Stomach (tissue), 8 donors: ENCODE measurements at regions not wholly inside any gene's neighbourhood (a gene's known extent, or its start where the extent isn't known, plus 50 kb on each side); places are given as distances from the start of the nearest gene placed in this dataset.

Experiments used
- DNase-seq, 2 donors: peaks; one replicate each; pipeline versions ENCODE4 v3.0.0 to v3.0.0-alpha.2; 2013 to 2019
- H3K27ac ChIP-seq, 5 donors: fragments of 200-600 bp in 4 of 5; sonication (generic) in 4 of 5; one replicate each; pipeline ENCODE4 v1.5.1; 2013 to 2019; ENCODE audit warnings: mild to moderate bottlenecking in 1 of 5, moderate library complexity in 1 of 5
- H3K27me3 ChIP-seq, 3 donors: fragments of 200-600 bp; sonication (generic); one replicate each; pipeline ENCODE4 v1.5.1; 2017 to 2019; ENCODE audit warnings: mixed run types in 1 of 3
- H3K36me3 ChIP-seq, 4 donors: fragments of 200-600 bp; sonication (generic); 1 replicate in 3 of 4; 2 replicates in 1 of 4; pipeline ENCODE4 v1.5.1; 2016 to 2019
- H3K4me1 ChIP-seq, 4 donors: fragments of 200-600 bp; sonication (generic); one replicate each; pipeline ENCODE4 v1.5.1; 2016 to 2019
- H3K4me3 ChIP-seq, 4 donors: fragments of 200-600 bp; sonication (generic) in 3 of 4; one replicate each; pipeline ENCODE4 v1.5.1; 2016 to 2019; ENCODE audit warnings: mild to moderate bottlenecking in 1 of 4
- H3K9me3 ChIP-seq, 4 donors: fragments of 200-600 bp; sonication (generic); one replicate each; pipeline ENCODE4 v1.5.1; 2016 to 2019
- EP300 ChIP-seq: sonication (generic); formaldehyde crosslinking; IDR thresholded peaks from one replicate; pipeline ENCODE4 v1.6.1; 2017; ENCODE audit warnings: antibody characterized with exemption
- POLR2A ChIP-seq, 4 donors: fragments of 450-650 bp; IDR thresholded peaks; one replicate each; pipeline ENCODE4 v1.6.1; 2016; ENCODE audit warnings: antibody characterized with exemption in 4 of 4, control low read depth in 2 of 4, mild to moderate bottlenecking in 1 of 4, moderate library complexity in 1 of 4
- POLR2AphosphoS5 ChIP-seq, 3 donors: sonication (generic); formaldehyde crosslinking; IDR thresholded peaks; one replicate each; pipeline ENCODE4 v1.6.1; 2016; ENCODE audit warnings: antibody characterized with exemption in 3 of 3
- WGBS, 5 donors: extraction: QIAGEN DNeasy Blood & Tissue Kit in 3 of 5; methylation state at CpG; one replicate each; pipeline versions ENCODE4 v1.1.5 to v1.1.7; 2013 to 2018; 5-methylcytosine and 5-hydroxymethylcytosine counted together
- intact Hi-C: fragments of 100-400 bp; cut with DNase I; formaldehyde crosslinking; loops from one replicate; pipeline ENCODE4 v1.15.1; 2023; ENCODE audit warnings: low total_unique reads
- TF ChIP-seq, protein P1 (sequence below), 7 experiments: fragments of 450-650 bp in 4 of 7; fragments of 200-600 bp in 3 of 7; sonication (generic) in 3 of 7; IDR thresholded peaks; one replicate each; pipeline ENCODE4 v1.5.1; 2016 to 2019; ENCODE audit warnings: antibody characterized with exemption in 7 of 7, control low read depth in 2 of 7, mild to moderate bottlenecking in 1 of 7
- donor health status: healthy with polysubstance abuse.
- donor health status: Bipolar disorder and iron deficiency.
- donor health status: healthy.

DNA sequence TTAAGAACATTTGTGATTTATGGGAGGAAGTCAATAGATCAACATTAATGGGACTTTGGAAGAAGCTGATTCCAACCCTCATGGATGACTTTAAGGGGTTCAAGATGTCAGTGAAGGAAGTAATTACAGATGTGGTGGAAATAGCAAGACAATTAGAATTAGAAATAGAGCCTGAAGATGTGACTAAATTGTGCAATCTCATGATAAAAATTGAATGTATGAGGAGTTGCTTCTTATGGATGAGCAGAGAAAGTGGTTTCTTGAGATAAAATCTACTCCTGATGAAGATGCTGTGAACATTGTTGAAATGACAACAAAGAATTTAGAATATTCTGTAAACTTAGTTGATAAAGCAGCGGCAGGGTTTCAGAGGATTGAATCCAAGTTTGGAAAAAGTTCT is 70.9 kb upstream of the NEUROD6 start:
- Histone ChIP-seq H3K4me1 (no peaks in the 10 kb centered on the region), H3K27me3 (no peaks in the 10 kb centered on the region), H3K36me3 (no peaks in the 10 kb centered on the region), H3K9me3 (no peaks in the 10 kb centered on the region), H3K4me3 (no peak overlapping the region), H3K27ac (no peak overlapping the region)
- TF ChIP-seq, protein P1, sequence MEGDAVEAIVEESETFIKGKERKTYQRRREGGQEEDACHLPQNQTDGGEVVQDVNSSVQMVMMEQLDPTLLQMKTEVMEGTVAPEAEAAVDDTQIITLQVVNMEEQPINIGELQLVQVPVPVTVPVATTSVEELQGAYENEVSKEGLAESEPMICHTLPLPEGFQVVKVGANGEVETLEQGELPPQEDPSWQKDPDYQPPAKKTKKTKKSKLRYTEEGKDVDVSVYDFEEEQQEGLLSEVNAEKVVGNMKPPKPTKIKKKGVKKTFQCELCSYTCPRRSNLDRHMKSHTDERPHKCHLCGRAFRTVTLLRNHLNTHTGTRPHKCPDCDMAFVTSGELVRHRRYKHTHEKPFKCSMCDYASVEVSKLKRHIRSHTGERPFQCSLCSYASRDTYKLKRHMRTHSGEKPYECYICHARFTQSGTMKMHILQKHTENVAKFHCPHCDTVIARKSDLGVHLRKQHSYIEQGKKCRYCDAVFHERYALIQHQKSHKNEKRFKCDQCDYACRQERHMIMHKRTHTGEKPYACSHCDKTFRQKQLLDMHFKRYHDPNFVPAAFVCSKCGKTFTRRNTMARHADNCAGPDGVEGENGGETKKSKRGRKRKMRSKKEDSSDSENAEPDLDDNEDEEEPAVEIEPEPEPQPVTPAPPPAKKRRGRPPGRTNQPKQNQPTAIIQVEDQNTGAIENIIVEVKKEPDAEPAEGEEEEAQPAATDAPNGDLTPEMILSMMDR (IDR thresholded peaks at IDR 0.05): no peak
- TF ChIP-seq EP300: no peak
- no peak for DNase-seq
- intact Hi-C loops: no loop called here
- WGBS, 5 donors: 89 to 95% (median 92%) methylated on average over 1 of the region's 1 CpG

DNA sequence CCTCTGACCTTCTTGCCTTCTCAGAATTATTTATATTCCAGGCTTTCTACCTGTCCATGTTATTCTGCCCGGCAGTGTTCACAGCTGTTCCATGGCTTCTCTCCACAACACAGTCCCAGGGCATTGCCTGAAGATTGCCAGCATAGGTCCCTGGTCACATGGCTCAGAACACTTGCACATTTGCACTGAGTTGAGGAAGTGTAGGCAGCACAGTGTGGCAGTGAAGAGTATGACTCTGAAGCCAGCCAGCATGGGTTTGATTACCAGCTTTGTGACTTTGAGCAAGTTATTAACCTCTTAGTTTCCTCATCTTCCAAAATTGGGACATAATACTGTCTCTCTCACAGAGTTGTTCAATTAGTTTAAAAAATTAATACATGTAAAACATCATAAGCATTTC is 73.2 kb upstream of the NEUROD6 start:
- intact Hi-C loops: no loop called here
- Histone ChIP-seq H3K27ac (no peak overlapping the region), H3K4me3 (no peak overlapping the region), H3K4me1 (no peaks in the 10 kb centered on the region), H3K9me3 (no peaks in the 10 kb centered on the region), H3K27me3 (no peaks in the 10 kb centered on the region), H3K36me3 (no peaks in the 10 kb centered on the region)
- no peak for DNase-seq
- TF ChIP-seq POLR2AphosphoS5 (IDR thresholded peaks at IDR 0.05): no peak
- 45 to 72% (median 48%) methylated on average over 1 of the region's 1 CpG for WGBS, 5 donors

DNA sequence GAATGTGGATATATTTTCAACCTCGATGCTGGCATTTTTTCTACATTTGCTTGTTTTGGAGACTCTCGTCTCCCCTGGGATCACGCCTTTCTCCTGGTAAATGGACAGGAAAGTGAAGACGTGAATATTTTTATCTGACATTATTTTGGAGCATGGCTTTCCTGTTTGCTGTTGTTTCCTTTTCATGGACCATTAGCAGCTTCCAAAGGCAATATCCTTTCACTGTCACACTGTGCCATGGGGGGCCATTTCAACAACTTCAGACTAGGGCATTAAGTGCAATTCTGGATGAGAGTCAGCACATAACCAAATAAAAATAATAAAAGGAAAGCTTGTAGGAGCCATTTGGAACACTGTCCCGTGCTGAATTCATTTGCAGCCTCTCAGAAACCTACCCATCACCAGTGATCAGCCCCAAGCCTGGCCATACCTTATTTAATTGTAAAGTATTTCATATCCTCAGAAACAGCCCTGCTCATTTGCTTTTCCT is 75.9 kb upstream of the NEUROD6 start:
- Histone ChIP-seq H3K27me3 (no peaks in the 10 kb centered on the region), H3K27ac (no peak overlapping the region), H3K4me3 (no peak overlapping the region), H3K4me1 (no peaks in the 10 kb centered on the region), H3K9me3 (no peaks in the 10 kb centered on the region), H3K36me3 (no peaks in the 10 kb centered on the region)
- intact Hi-C loops: no loop called here
- no peak for DNase-seq
- TF ChIP-seq POLR2AphosphoS5 (IDR thresholded peaks at IDR 0.05) (no peak), EP300 (no peak)
- TF ChIP-seq, protein P1 (IDR thresholded peaks at IDR 0.05): no peak
- WGBS, 5 donors: 75 to 90% (median 81%) methylated on average over 5 of the region's 5 CpGs

DNA sequence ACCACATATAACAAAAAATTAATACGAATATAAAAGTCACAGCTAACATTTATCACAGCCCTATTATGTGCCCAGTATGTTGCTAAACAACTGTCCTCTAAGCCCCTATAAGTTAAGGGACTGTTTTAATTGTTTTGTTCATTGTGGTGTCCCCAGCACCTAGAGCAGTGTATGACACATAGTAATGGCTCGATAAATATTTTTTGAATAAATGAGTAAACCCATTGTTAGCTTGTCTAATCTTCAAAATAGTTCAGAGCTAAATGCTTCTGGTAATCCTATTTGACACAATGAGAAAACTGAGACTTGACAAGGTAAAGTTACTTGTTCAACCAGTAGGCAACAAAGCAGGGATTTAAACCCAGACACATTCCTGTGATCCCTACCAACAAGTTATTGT is 78.4 kb upstream of the NEUROD6 start:
- H3K4me3 ChIP-seq: no peak overlapping the region
- H3K4me1 ChIP-seq: no peaks in the 10 kb centered on the region
- TF ChIP-seq POLR2A (IDR thresholded peaks at IDR 0.05) (no peak), EP300 (no peak), POLR2AphosphoS5 (IDR thresholded peaks at IDR 0.05) (no peak)
- TF ChIP-seq, protein P1 (IDR thresholded peaks at IDR 0.05): no peak
- H3K36me3 ChIP-seq: no peaks in the 10 kb centered on the region
- DNase-seq: no peak
- 85 to 96% (median 92%) methylated on average over 2 of the region's 2 CpGs for WGBS, 5 donors
- H3K27me3 ChIP-seq: no peaks in the 10 kb centered on the region
- intact Hi-C loops: no loop called here
- no peaks in the 10 kb centered on the region for H3K9me3 ChIP-seq
- H3K27ac ChIP-seq: no peak overlapping the region

DNA sequence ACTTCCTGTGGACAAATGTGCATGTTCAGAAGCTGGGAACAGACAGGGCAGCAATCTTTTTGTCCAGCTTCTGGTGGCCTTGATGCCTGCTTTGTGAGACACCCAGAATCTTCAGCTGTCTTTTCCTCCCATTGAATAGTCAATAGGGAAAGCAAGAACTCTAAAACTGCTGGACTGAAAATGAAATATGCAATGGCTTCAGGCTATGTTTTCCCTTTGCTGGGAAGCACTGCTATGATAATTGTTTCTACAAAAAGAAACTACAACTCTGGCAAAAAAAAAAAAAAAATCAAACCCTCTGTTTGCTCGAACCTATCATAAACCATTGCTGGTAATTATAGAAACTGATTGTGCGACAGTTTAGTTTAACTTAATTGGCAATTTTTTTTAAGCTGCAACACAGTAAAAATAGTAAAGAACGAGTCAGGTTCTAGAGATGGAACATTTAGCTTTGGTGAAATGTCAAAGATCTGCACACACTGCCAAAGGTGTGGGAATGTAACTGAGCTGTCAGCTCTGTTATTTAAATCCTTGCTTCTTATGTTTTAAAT is 79.1 kb upstream of the NEUROD6 start:
- H3K4me3 ChIP-seq: no peak overlapping the region

More for the DNA sequence above, 79.1 kb upstream of the NEUROD6 start:
- no peaks in the 10 kb centered on the region for H3K4me1 ChIP-seq
- no peaks in the 10 kb centered on the region for H3K36me3 ChIP-seq
- H3K27me3 ChIP-seq: no peaks in the 10 kb centered on the region
- TF ChIP-seq POLR2AphosphoS5 (IDR thresholded peaks at IDR 0.05): no peak
- no peak for TF ChIP-seq EP300
- TF ChIP-seq, protein P1 (IDR thresholded peaks at IDR 0.05): no peak
- TF ChIP-seq POLR2A (IDR thresholded peaks at IDR 0.05): no peak
- H3K27ac ChIP-seq: no peak overlapping the region
- no peak for DNase-seq
- H3K9me3 ChIP-seq: no peaks in the 10 kb centered on the region
- WGBS, 5 donors: 72 to 81% (median 77%) methylated on average over 3 of the region's 3 CpGs
- intact Hi-C loops: no loop called here
